ENCODE measurements at regions not wholly inside any gene's neighbourhood (a gene's known extent, or its start where the extent isn't known, plus 50 kb on each side); places are given as distances from the start of the nearest gene placed in this dataset.
A peak's percentile ranks its signal among the peaks of the same experiment; 100 is the strongest.

- no peak overlapping the region for H3T11ph ChIP-seq (ENCODE audit: low read length)
- no peak overlapping the region for H2BK20ac ChIP-seq (ENCODE audit: low read depth, low read length, poor library complexity, severe bottlenecking)
- H4K5ac ChIP-seq (ENCODE audit: insufficient read length, low read depth, low read length), result no peak overlapping the region
- H3K27me3 Mint-ChIP-seq (ENCODE audit: low read depth), result peaks cover 8% of the 10 kb centered on the region
- no peak overlapping the region for H3K27ac Mint-ChIP-seq
- H2AFZ ChIP-seq (ENCODE audit: low read length), result no peak overlapping the region
- H2BK12ac ChIP-seq (ENCODE audit: insufficient read length, low read depth, low read length), result no peak overlapping the region
- H2BK15ac ChIP-seq (ENCODE audit: low read depth, low read length), result no peak overlapping the region
- no peak overlapping the region for H3K9ac ChIP-seq (ENCODE audit: extremely low read depth, insufficient read length, low read length)
- no peak overlapping the region for H3K27ac ChIP-seq (ENCODE audit: insufficient read length, low read depth, low read length)
- H3K9me3 ChIP-seq (ENCODE audit: control insufficient read depth, low read depth, low read length), result peaks cover 5% of the 10 kb centered on the region
- no peaks in the 10 kb centered on the region; the same call in 1 of the 2 replicates for H3K79me2 ChIP-seq (ENCODE audit: insufficient read depth, low read length)
- no peak overlapping the region for H3K4ac ChIP-seq (ENCODE audit: low read depth, low read length)
- 100% methylated on average over 1 of the region's 7 CpGs for whole genome bisulfite sequencing (ENCODE audit: extremely low coverage, insufficient read length, low lambda C conversion rate)
- no peaks in the 10 kb centered on the region for H3K4me1 ChIP-seq (ENCODE audit: insufficient read depth, low read length)
- no peaks in the 10 kb centered on the region for H3K27me3 ChIP-seq (ENCODE audit: insufficient read depth, low read length)
- DNase-seq, result no peak
- peaks cover 13 to 35% of the 10 kb centered on the region in 2 experiments for H3K9me3 Mint-ChIP-seq
- H3K4me2 ChIP-seq (ENCODE audit: insufficient read depth, insufficient read length, low read length), result no peak overlapping the region
- no peak overlapping the region for H3K23ac ChIP-seq (ENCODE audit: insufficient read length, low read depth, low read length)
- no peak overlapping the region for H2BK5ac ChIP-seq (ENCODE audit: insufficient read length, low read length)
- H3K56ac ChIP-seq (ENCODE audit: insufficient read length, low read depth, low read length), result no peak overlapping the region
- H3K18ac ChIP-seq (ENCODE audit: insufficient read length, low read depth, low read length), result no peak overlapping the region
- H3K23me2 ChIP-seq (ENCODE audit: insufficient read length, low read depth, low read length, poor library complexity, severe bottlenecking), result no peaks in the 10 kb centered on the region
- no peaks in the 10 kb centered on the region for H3K4me1 Mint-ChIP-seq
- H2BK120ac ChIP-seq (ENCODE audit: low read depth, low read length, poor library complexity, severe bottlenecking), result no peak overlapping the region
- H3K14ac ChIP-seq (ENCODE audit: insufficient read depth, low read length), result no peak overlapping the region
- no peak for TF ChIP-seq CTCF (conservative IDR thresholded peaks at IDR 0.05)
- H4K20me1 ChIP-seq (ENCODE audit: control insufficient read depth, insufficient read depth, insufficient read length), result no peaks in the 10 kb centered on the region
- H2AK5ac ChIP-seq (ENCODE audit: insufficient read length, low read length), result no peak overlapping the region
- no peak overlapping the region for H4K91ac ChIP-seq (ENCODE audit: insufficient read length, low read depth, low read length)
- H3K4me3 Mint-ChIP-seq, result no peak overlapping the region
- H3K79me1 ChIP-seq (ENCODE audit: insufficient read depth, low read depth, low read length, poor library complexity, severe bottlenecking), result no peaks in the 10 kb centered on the region
- H4K8ac ChIP-seq (replicated peaks; ENCODE audit: insufficient read length, low read depth, low read length), result peak overlapping the region; percentile 10
- peaks cover 3 to 9% (median 4%) of the 10 kb centered on the region in 3 experiments for H3K36me3 Mint-ChIP-seq (ENCODE audit: insufficient read depth in 1 of 3, low read depth in 3 of 3)
Measured at GRCh38 chr12:128205758-128206157, 61.2 kb upstream of the TMEM132C start.

Measured in H9 (cell line).